B cell (primary cell): ENCODE measurements at regions not wholly inside any gene's neighbourhood (a gene's known extent, or its start where the extent isn't known, plus 50 kb on each side); places are given as distances from the start of the nearest gene placed in this dataset.
"Not testable (repeated sequence)": the region's sequence is repeated elsewhere in the genome, so short reads cannot be mapped to it uniquely, and the experiment has no call there.

Experiments used
- EZH2 ChIP-seq: IDR thresholded peaks from 2 replicates; pipeline ENCODE4 v1.6.1; 2012; ENCODE audit warnings: borderline replicate concordance, low read depth, mild to moderate bottlenecking, moderate library complexity, low read length; ENCODE audit not compliant: insufficient read depth, poor library complexity, severe bottlenecking
- TF ChIP-seq, protein P1 (sequence below): fragments of 200-600 bp; IDR thresholded peaks from one replicate; pipeline ENCODE4 v1.8.0; 2022; ENCODE audit warnings: antibody characterized with exemption, mild to moderate bottlenecking

DNA sequence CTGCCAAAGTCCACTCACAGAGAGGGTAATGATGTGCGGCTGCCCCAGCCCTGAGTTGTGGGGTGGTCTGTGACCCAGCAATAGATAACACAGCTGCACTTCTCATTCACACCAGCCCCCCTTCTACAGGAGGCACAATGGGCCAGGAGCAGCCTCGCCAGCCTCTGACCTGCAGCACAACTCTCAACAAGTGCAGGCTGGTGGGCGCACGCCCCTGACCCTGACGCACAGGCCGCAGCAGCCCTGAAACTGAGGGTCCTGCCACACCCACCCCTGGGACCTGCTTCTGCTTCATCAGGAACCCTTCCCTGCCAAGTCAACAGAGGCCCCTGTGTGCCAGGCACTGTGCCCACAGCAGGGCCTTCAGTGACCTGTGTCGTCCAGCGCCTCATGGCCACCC lies 5402.2 kb upstream of the TPTE start:
- TF ChIP-seq, protein P1, sequence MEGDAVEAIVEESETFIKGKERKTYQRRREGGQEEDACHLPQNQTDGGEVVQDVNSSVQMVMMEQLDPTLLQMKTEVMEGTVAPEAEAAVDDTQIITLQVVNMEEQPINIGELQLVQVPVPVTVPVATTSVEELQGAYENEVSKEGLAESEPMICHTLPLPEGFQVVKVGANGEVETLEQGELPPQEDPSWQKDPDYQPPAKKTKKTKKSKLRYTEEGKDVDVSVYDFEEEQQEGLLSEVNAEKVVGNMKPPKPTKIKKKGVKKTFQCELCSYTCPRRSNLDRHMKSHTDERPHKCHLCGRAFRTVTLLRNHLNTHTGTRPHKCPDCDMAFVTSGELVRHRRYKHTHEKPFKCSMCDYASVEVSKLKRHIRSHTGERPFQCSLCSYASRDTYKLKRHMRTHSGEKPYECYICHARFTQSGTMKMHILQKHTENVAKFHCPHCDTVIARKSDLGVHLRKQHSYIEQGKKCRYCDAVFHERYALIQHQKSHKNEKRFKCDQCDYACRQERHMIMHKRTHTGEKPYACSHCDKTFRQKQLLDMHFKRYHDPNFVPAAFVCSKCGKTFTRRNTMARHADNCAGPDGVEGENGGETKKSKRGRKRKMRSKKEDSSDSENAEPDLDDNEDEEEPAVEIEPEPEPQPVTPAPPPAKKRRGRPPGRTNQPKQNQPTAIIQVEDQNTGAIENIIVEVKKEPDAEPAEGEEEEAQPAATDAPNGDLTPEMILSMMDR = not testable (repeated sequence)
- not testable (repeated sequence) for TF ChIP-seq EZH2
